GM12878 (cell line): ENCODE measurements at regions not wholly inside any gene's neighbourhood (a gene's known extent, or its start where the extent isn't known, plus 50 kb on each side); places are given as distances from the start of the nearest gene placed in this dataset.

ENCODE experiments used
- ATAC-seq: fragments of 200-7000 bp; cut with Tn5 transposase; 3 replicates; pipeline ENCODE4 v1.9.1; 2020; ENCODE audit warnings: mild to moderate bottlenecking, moderate library complexity
- BruUV-seq: library from RNA; stranded (reverse); fragments of 400-500 nt; replicated peaks from 2 replicates; lab custom pipeline; 2021; lab: Mats Ljungman, UMichigan
- CTCF ChIA-PET: fragments of 300-600 bp; sonication (Branson Sonifier 250); formaldehyde crosslinking; extraction: SDS; loops from one replicate; lab custom pipeline; 2021; ENCODE audit warnings: inconsistent platforms; lab: Yijun Ruan, JAX
- POLR2A ChIA-PET: fragments of 350-600 bp; formaldehyde crosslinking; extraction: SDS; loops from one replicate; lab custom pipeline; 2021; ENCODE audit warnings: inconsistent platforms; lab: Charles Lee
- RAD21 ChIA-PET: fragments of 300-600 bp; sonication (Branson Sonifier 250); formaldehyde crosslinking; loops from one replicate; lab custom pipeline; 2023; ENCODE audit warnings: antibody characterized with exemption; ENCODE audit not compliant: unreplicated experiment; lab: Charles Lee
- SMC1A ChIA-PET: fragments of 300-600 bp; sonication (Branson Sonifier 250); formaldehyde crosslinking; loops from one replicate; lab custom pipeline; 2023; ENCODE audit not compliant: unreplicated experiment, uncharacterized antibody; lab: Charles Lee
- DNase-seq: peaks from one replicate; pipeline ENCODE4 v3.0.0-alpha.2; 2011; ENCODE audit warnings: low read depth, low spot score
- FAIRE-seq: peaks from 3 replicates; lab custom pipeline; 2011; peaks lifted over from hg19 to GRCh38; lab: Jason Lieb, UNC
- H2AFZ ChIP-seq: 2 replicates; pipeline ENCODE4 v1.6.0; 2011; ENCODE audit warnings: low read depth, low read length, control low read depth; ENCODE audit not compliant: control insufficient read depth
- H3K27ac ChIP-seq: 2 replicates; pipeline ENCODE4 v1.5.1; 2011; ENCODE audit warnings: control low read depth; ENCODE audit not compliant: control insufficient read depth, insufficient read depth
- H3K27me3 ChIP-seq, 2 experiments: replicated peaks in 1 of 2; 2 replicates each; pipeline versions ENCODE4 v1.6.0 to v1.6.1; 2011; ENCODE audit warnings: low read length in 1 of 2; ENCODE audit not compliant: control insufficient read depth in 2 of 2, insufficient read depth in 2 of 2
- H3K36me3 ChIP-seq, 2 experiments: 2 replicates each; pipeline ENCODE4 v1.5.1; 2011; ENCODE audit warnings: low read length in 1 of 2; ENCODE audit not compliant: control insufficient read depth in 2 of 2, insufficient read depth in 2 of 2
- H3K4me1 ChIP-seq: 2 replicates; pipeline ENCODE4 v1.6.1; 2011; ENCODE audit warnings: mild to moderate bottlenecking, low read length, moderate library complexity, mixed read lengths; ENCODE audit not compliant: control insufficient read depth, insufficient read depth
- H3K4me2 ChIP-seq: 2 replicates; pipeline ENCODE4 v1.6.0; 2011; ENCODE audit warnings: control low read depth; ENCODE audit not compliant: control insufficient read depth, insufficient read depth
- H3K4me3 ChIP-seq: fragments of 200-600 bp; sonication (generic); 2 replicates; pipeline ENCODE4 v1.5.1; 2016
- H3K79me2 ChIP-seq: 2 replicates; pipeline ENCODE4 v1.6.0; 2011; ENCODE audit warnings: low read length; ENCODE audit not compliant: control insufficient read depth, insufficient read depth
- H3K9ac ChIP-seq: 2 replicates; pipeline ENCODE4 v1.8.0; 2011; ENCODE audit warnings: low read length, control low read depth, mixed read lengths; ENCODE audit not compliant: control insufficient read depth, insufficient read depth
- H3K9me3 ChIP-seq: replicated peaks from 3 replicates; pipeline ENCODE4 v1.5.1; 2011; ENCODE audit warnings: mild to moderate bottlenecking, low read length; ENCODE audit not compliant: control insufficient read depth, insufficient read depth
- H4K20me1 ChIP-seq: 2 replicates; pipeline ENCODE4 v1.6.0; 2011; ENCODE audit not compliant: control insufficient read depth, insufficient read depth
- ATF2 ChIP-seq: IDR thresholded peaks from 2 replicates; pipeline ENCODE4 v1.6.1; 2012; ENCODE audit warnings: low read length, inconsistent platforms
- CBX3 ChIP-seq: fragments of 200-600 bp; sonication (generic); IDR thresholded peaks from 2 replicates; pipeline ENCODE4 v1.6.1; 2016; ENCODE audit warnings: low read depth, borderline replicate concordance
- CHD2 ChIP-seq: IDR thresholded peaks from 2 replicates; pipeline ENCODE4 v1.6.1; 2011; ENCODE audit warnings: low read depth, low read length, improper control_type of control experiment, borderline replicate concordance
- EP300 ChIP-seq, 2 experiments: fragments of 150-350 bp in 1 of 2; IDR thresholded peaks; 2 replicates each; pipeline ENCODE4 v1.6.1; 2011 to 2012; ENCODE audit warnings: low read depth in 2 of 2, low read length in 2 of 2, borderline replicate concordance in 1 of 2, improper control_type of control experiment in 1 of 2, inconsistent platforms in 1 of 2; ENCODE audit not compliant: control insufficient read depth in 1 of 2
- EZH2 ChIP-seq: IDR thresholded peaks from 2 replicates; pipeline ENCODE4 v1.6.1; 2012; ENCODE audit warnings: low read depth, mild to moderate bottlenecking, control low read depth, inconsistent platforms, low read length, borderline replicate concordance; ENCODE audit not compliant: control insufficient read depth
- IKZF2 ChIP-seq, 2 experiments: fragments of 450-650 bp; IDR thresholded peaks; 2 replicates each; pipeline ENCODE4 v1.6.1; 2017; ENCODE audit warnings: mild to moderate bottlenecking in 2 of 2, moderate library complexity in 2 of 2
- MTA2 ChIP-seq: fragments of 450-650 bp; IDR thresholded peaks from 2 replicates; pipeline ENCODE4 v1.6.1; 2016; ENCODE audit warnings: low read depth, mild to moderate bottlenecking, moderate library complexity
- MTA3 ChIP-seq: IDR thresholded peaks from 2 replicates; pipeline ENCODE4 v1.6.1; 2012; ENCODE audit warnings: low read length, inconsistent platforms, borderline replicate concordance
- MYB ChIP-seq: fragments of 150-350 bp; IDR thresholded peaks from 2 replicates; pipeline ENCODE4 v1.6.1; 2014; ENCODE audit warnings: mild to moderate bottlenecking, low read depth, low read length, borderline replicate concordance
- NFIC ChIP-seq: IDR thresholded peaks from 2 replicates; pipeline ENCODE4 v1.6.1; 2012; ENCODE audit warnings: low read depth, mild to moderate bottlenecking, inconsistent platforms, low read length, moderate library complexity
- ZBED1 ChIP-seq: IDR thresholded peaks from 2 replicates; pipeline ENCODE4 v1.6.1; 2016; ENCODE audit warnings: borderline replicate concordance
- ZNF207 ChIP-seq: fragments of 450-650 bp; IDR thresholded peaks from 2 replicates; pipeline ENCODE4 v1.6.1; 2014; ENCODE audit warnings: antibody characterized with exemption, mild to moderate bottlenecking, borderline replicate concordance
- ZNF592 ChIP-seq: fragments of 450-650 bp; IDR thresholded peaks from 2 replicates; pipeline ENCODE4 v1.6.1; 2017; ENCODE audit warnings: mild to moderate bottlenecking, moderate library complexity
- ZNF622 ChIP-seq: fragments of 450-650 bp; IDR thresholded peaks from 2 replicates; pipeline ENCODE4 v1.6.1; 2017; ENCODE audit warnings: mild to moderate bottlenecking, inconsistent platforms
- WGBS: methylation state at CpG from one replicate; pipeline ENCODE4 v1.1.6; 2016; ENCODE audit warnings: low lambda C conversion rate; ENCODE audit not compliant: insufficient replicate concordance, insufficient coverage; ENCODE audit errors: missing lambda C conversion rate; 5-methylcytosine and 5-hydroxymethylcytosine counted together
- in situ Hi-C: fragments of 300-500 bp; cut with MboI; formaldehyde crosslinking; loops from 9 replicates; pipeline ENCODE4 v1.14.3; 2018; ENCODE audit warnings: mixed read lengths
- intact Hi-C: fragments of 100-400 bp; cut with micrococcal nuclease; formaldehyde crosslinking; loops from one replicate; pipeline ENCODE4 v1.14.2; 2022; ENCODE audit not compliant: unreplicated experiment
- TF ChIP-seq, protein P1 (sequence below): IDR thresholded peaks from 2 replicates; pipeline ENCODE4 v1.6.1; 2011; ENCODE audit warnings: low read depth, mild to moderate bottlenecking, low read length, moderate library complexity, borderline replicate concordance; ENCODE audit errors: extremely low read depth
- TF ChIP-seq, protein P2 (sequence below): fragments of 450-650 bp; conservative IDR thresholded peaks from 2 replicates; pipeline ENCODE4 v1.6.1; 2017; ENCODE audit warnings: mild to moderate bottlenecking, moderate library complexity

DNA sequence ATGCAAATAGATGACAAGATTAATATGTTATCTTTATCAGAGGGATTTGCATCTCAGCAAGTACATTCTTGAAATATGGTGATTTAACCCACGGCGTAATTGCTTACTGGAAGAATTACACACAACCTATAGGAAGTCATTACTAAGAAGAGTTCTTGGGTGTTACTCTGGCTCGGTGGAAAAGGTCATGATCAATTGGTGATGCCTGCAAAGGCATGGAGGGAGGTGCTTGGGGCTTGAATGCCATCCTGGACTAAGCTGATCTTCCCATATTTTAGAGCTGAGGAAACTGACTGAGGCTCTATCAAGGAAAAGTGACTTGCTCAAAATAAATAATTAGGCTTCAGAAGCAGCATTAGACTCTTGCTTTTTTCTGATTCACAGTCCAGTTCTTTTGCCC is 137.5 kb upstream of the JUN start:
- Histone ChIP-seq H3K36me3 (no peaks in the 10 kb centered on the region), H3K9me3 (no peaks in the 10 kb centered on the region), H3K4me1 (0 out of 2 replicates have a peak, but pooled peaks cover 1% of the 10 kb centered on the region), H3K27ac (no peak overlapping the region), H3K4me3 (no peak overlapping the region), H3K79me2 (no peaks in the 10 kb centered on the region), H3K27me3 (no peaks in the 10 kb centered on the region), H3K9ac (no peak overlapping the region), H2AFZ (no peak overlapping the region), H3K4me2 (no peak overlapping the region), H4K20me1 (no peaks in the 10 kb centered on the region)
- CTCF ChIA-PET, result no interaction called here
- intact Hi-C loops, result no loop called here
- BruUV-seq, result no TSS peak
- ATAC-seq, result no peak
- POLR2A ChIA-PET, result no interaction called here
- RAD21 ChIA-PET, result interaction anchor here (0.9 to 1.6 kb wide), 2 partner anchors 44 to 47 kb away, joined by 3 to 4 read pairs; no protein-coding TSS in a partner anchor
- no peak for DNase-seq
- in situ Hi-C loops, result no loop called here
- 96% methylated on average over 3 of the region's 3 CpGs for WGBS
- no peak for FAIRE-seq
- SMC1A ChIA-PET, result interaction anchor here (0.6 to 2.8 kb wide), 7 partner anchors 11 to 121 kb away, joined by 3 to 9 read pairs (median 3); no protein-coding TSS in a partner anchor
- TF ChIP-seq MYB (no peak), ZNF622 (no peak), CBX3 (no peak), ZNF592 (no peak), NFIC (no peak), ATF2 (no peak), ZNF207 (no peak), ZBED1 (no peak), MTA3 (no peak), MTA2 (no peak), EZH2 (no peak), EP300 (IDR thresholded peaks at IDR 0.05; ENCODE audit: borderline replicate concordance in 1 of 2, control insufficient read depth in 1 of 2, low read depth in 2 of 2, low read length in 2 of 2) (no peak), CHD2 (no peak), IKZF2 (IDR thresholded peaks at IDR 0.05) (no peak)
- TF ChIP-seq, protein P1, sequence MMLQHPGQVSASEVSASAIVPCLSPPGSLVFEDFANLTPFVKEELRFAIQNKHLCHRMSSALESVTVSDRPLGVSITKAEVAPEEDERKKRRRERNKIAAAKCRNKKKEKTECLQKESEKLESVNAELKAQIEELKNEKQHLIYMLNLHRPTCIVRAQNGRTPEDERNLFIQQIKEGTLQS, result no peak
- TF ChIP-seq, protein P2, sequence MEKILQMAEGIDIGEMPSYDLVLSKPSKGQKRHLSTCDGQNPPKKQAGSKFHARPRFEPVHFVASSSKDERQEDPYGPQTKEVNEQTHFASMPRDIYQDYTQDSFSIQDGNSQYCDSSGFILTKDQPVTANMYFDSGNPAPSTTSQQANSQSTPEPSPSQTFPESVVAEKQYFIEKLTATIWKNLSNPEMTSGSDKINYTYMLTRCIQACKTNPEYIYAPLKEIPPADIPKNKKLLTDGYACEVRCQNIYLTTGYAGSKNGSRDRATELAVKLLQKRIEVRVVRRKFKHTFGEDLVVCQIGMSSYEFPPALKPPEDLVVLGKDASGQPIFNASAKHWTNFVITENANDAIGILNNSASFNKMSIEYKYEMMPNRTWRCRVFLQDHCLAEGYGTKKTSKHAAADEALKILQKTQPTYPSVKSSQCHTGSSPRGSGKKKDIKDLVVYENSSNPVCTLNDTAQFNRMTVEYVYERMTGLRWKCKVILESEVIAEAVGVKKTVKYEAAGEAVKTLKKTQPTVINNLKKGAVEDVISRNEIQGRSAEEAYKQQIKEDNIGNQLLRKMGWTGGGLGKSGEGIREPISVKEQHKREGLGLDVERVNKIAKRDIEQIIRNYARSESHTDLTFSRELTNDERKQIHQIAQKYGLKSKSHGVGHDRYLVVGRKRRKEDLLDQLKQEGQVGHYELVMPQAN, result no peak
